OCI-LY7 (cell line): ENCODE measurements at regions not wholly inside any gene's neighbourhood (a gene's known extent, or its start where the extent isn't known, plus 50 kb on each side); places are given as distances from the start of the nearest gene placed in this dataset.

Experiments
- CTCF ChIP-seq: fragments of 200-600 bp; sonication (generic); conservative IDR thresholded peaks from 2 replicates; pipeline ENCODE4 v1.5.1; 2014; ENCODE audit warnings: mild to moderate bottlenecking, antibody characterized with exemption, low read length, moderate library complexity, mixed read lengths
- EZH2phosphoT487 ChIP-seq: fragments of 200-600 bp; sonication (generic); IDR thresholded peaks from 2 replicates; pipeline ENCODE4 v1.6.1; 2018; ENCODE audit warnings: low read depth, borderline replicate concordance, mild to moderate bottlenecking, mixed run types, antibody characterized with exemption, low read length, moderate library complexity, mixed read lengths

- TF ChIP-seq CTCF (no peak), EZH2phosphoT487 (no peak)
These were observed 188.9 kb downstream of the RHOU start for GRCh38 chr1:228923973-228924686.
